ENCODE measurements at regions not wholly inside any gene's neighbourhood (a gene's known extent, or its start where the extent isn't known, plus 50 kb on each side); places are given as distances from the start of the nearest gene placed in this dataset.

GRCh38 chr17:74051348-74051747 lies 152.1 kb upstream of the RPL38 start:
- no peak for TF ChIP-seq POLR2A (IDR thresholded peaks at IDR 0.05; ENCODE audit: low read depth, low read length)
- TF ChIP-seq TAF1 (IDR thresholded peaks at IDR 0.05; ENCODE audit: low read depth, low read length), result no peak

All from GM12891 (cell line).